Ovary (tissue), 3 donors: ENCODE measurements at regions not wholly inside any gene's neighbourhood (a gene's known extent, or its start where the extent isn't known, plus 50 kb on each side); places are given as distances from the start of the nearest gene placed in this dataset.

Source experiments
- EP300 ChIP-seq: sonication (generic); formaldehyde crosslinking; IDR thresholded peaks from one replicate; pipeline ENCODE4 v1.6.1; 2017; ENCODE audit warnings: antibody characterized with exemption
- TF ChIP-seq, protein P1 (sequence below), 3 donors: fragments of 450-650 bp in 2 of 3; fragments of 200-600 bp in 1 of 3; IDR thresholded peaks; one replicate each; pipeline versions ENCODE4 v1.5.1 to v1.8.0; 2016 to 2022; ENCODE audit warnings: antibody characterized with exemption in 3 of 3, mild to moderate bottlenecking in 1 of 3
- donor health status: DM: no; HTN: no; CAD: no.

DNA sequence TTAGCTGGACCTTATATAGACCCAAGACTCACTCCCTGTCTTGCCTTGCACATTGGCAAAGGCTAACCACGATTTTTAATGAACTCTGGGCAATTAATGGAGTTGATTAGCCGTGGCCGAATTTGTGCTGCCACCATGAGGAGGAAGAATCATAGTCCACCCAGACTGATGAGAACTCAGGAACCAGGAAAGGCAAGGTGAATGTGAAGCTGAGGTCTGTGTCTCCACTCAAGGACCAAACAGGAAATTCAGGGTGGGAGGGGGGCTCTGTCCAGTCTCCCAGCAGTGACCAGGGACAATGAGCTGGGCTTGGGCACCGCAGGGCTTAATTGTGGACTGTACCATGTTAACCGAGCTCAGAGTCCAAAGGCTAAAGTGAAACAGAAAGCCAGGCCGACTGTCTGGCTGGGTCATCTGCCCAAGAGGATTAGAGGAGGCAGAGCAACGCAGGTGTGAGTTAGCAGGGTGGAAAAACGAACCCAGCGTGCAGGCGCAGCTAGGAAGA, 127.0 kb upstream of the JCAD start:
- TF ChIP-seq, protein P1, sequence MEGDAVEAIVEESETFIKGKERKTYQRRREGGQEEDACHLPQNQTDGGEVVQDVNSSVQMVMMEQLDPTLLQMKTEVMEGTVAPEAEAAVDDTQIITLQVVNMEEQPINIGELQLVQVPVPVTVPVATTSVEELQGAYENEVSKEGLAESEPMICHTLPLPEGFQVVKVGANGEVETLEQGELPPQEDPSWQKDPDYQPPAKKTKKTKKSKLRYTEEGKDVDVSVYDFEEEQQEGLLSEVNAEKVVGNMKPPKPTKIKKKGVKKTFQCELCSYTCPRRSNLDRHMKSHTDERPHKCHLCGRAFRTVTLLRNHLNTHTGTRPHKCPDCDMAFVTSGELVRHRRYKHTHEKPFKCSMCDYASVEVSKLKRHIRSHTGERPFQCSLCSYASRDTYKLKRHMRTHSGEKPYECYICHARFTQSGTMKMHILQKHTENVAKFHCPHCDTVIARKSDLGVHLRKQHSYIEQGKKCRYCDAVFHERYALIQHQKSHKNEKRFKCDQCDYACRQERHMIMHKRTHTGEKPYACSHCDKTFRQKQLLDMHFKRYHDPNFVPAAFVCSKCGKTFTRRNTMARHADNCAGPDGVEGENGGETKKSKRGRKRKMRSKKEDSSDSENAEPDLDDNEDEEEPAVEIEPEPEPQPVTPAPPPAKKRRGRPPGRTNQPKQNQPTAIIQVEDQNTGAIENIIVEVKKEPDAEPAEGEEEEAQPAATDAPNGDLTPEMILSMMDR (IDR thresholded peaks at IDR 0.05): no peak
- no peak for TF ChIP-seq EP300
